AG09319 (cell line): ENCODE measurements at regions not wholly inside any gene's neighbourhood (a gene's known extent, or its start where the extent isn't known, plus 50 kb on each side); places are given as distances from the start of the nearest gene placed in this dataset.

Experiments
- DNase-seq: peaks from one replicate; pipeline ENCODE4 v3.0.0-alpha.2; 2010; ENCODE audit warnings: low read depth; ENCODE audit errors: extremely low read depth
- CTCF ChIP-seq: IDR thresholded peaks from 2 replicates; pipeline ENCODE4 v1.5.1; 2011; ENCODE audit warnings: low read depth, mild to moderate bottlenecking, inconsistent platforms, low read length, moderate library complexity

GRCh38 chr11:90343673-90344072, 120.8 kb upstream of the CHORDC1 start:
- no peak for TF ChIP-seq CTCF

GRCh38 chr11:90341986-90342385, 119.1 kb upstream of the CHORDC1 start:
- no peak for DNase-seq
- no peak for TF ChIP-seq CTCF

More at GRCh38 chr11:90343673-90344072, 120.8 kb upstream of the CHORDC1 start:
- DNase-seq: no peak

- TF ChIP-seq CTCF: no peak
- DNase-seq: no peak
Measured at GRCh38 chr11:90332415-90332814, 109.6 kb upstream of the CHORDC1 start.

- no peak for TF ChIP-seq CTCF
- no peak for DNase-seq
Measured at GRCh38 chr11:90330632-90331031, 107.8 kb upstream of the CHORDC1 start.

- DNase-seq: no peak
Measured at GRCh38 chr11:90329043-90329442, 106.2 kb upstream of the CHORDC1 start.

GRCh38 chr11:90326647-90327046, 103.8 kb upstream of the CHORDC1 start:
- DNase-seq: no peak
- no peak for TF ChIP-seq CTCF

More at GRCh38 chr11:90329043-90329442, 106.2 kb upstream of the CHORDC1 start:
- no peak for TF ChIP-seq CTCF

- DNase-seq: no peak
- TF ChIP-seq CTCF: no peak
Measured at GRCh38 chr11:90323289-90323688, 100.4 kb upstream of the CHORDC1 start.
